CD4-positive, alpha-beta memory T cell (primary cell): ENCODE measurements at regions not wholly inside any gene's neighbourhood (a gene's known extent, or its start where the extent isn't known, plus 50 kb on each side); places are given as distances from the start of the nearest gene placed in this dataset.

ENCODE experiments used
- CTCF ChIA-PET: fragments of 350-600 bp; sonication (Branson Sonifier 250); formaldehyde crosslinking; loops from one replicate; lab custom pipeline; 2021; ENCODE audit warnings: inconsistent platforms; ENCODE audit not compliant: partially characterized antibody; lab: Charles Lee
- POLR2A ChIA-PET: fragments of 350-600 bp; sonication (Branson Sonifier 250); formaldehyde crosslinking; loops from one replicate; lab custom pipeline; 2021; ENCODE audit not compliant: partially characterized antibody; lab: Charles Lee
- DNase-seq, 5 donors: peaks; one replicate each; pipeline versions ENCODE4 v3.0.0 to v3.0.0-alpha.2; 2020 to 2022; ENCODE audit warnings: mixed read lengths in 1 of 5
- H3K27ac ChIP-seq: one replicate; pipeline ENCODE4 v1.7.0; 2013; ENCODE audit warnings: low read depth, low read length
- H3K27me3 ChIP-seq: 2 replicates; pipeline ENCODE4 v1.7.0; 2013; ENCODE audit warnings: mild to moderate bottlenecking, low read length, moderate library complexity; ENCODE audit not compliant: insufficient read depth
- H3K36me3 ChIP-seq: 2 replicates; pipeline ENCODE4 v1.7.0; 2013; ENCODE audit warnings: mild to moderate bottlenecking, low read length, moderate library complexity; ENCODE audit not compliant: insufficient read depth
- H3K4me1 ChIP-seq: 2 replicates; pipeline ENCODE4 v1.7.0; 2013; ENCODE audit warnings: mild to moderate bottlenecking, low read length, moderate library complexity; ENCODE audit not compliant: insufficient read depth
- H3K4me3 ChIP-seq, 2 donors: one replicate each; pipeline ENCODE4 v1.7.0; 2013; ENCODE audit warnings: low read length in 2 of 2, mild to moderate bottlenecking in 1 of 2
- H3K9me3 ChIP-seq, 2 donors: one replicate each; pipeline ENCODE4 v1.7.0; 2013; ENCODE audit warnings: low read length in 2 of 2, control low read depth in 1 of 2; ENCODE audit not compliant: control insufficient read depth in 1 of 2
- H3K27ac Mint-ChIP-seq, 7 donors: one replicate each; pipeline ENCODE4 v1.8.0; 2020 to 2021; ENCODE audit warnings: mixed read lengths in 7 of 7, mild to moderate bottlenecking in 6 of 7, inconsistent platforms in 3 of 7, moderate library complexity in 3 of 7
- H3K27me3 Mint-ChIP-seq, 2 donors: one replicate each; pipeline ENCODE4 v1.8.0; 2020 to 2021; ENCODE audit warnings: mixed read lengths in 2 of 2
- H3K36me3 Mint-ChIP-seq, 2 donors: one replicate each; pipeline ENCODE4 v1.8.0; 2020 to 2021; ENCODE audit warnings: mixed read lengths in 2 of 2, inconsistent platforms in 1 of 2, mild to moderate bottlenecking in 1 of 2
- H3K4me1 Mint-ChIP-seq, 4 donors: one replicate each; pipeline ENCODE4 v1.8.0; 2020 to 2021; ENCODE audit warnings: mixed read lengths in 4 of 4, mild to moderate bottlenecking in 1 of 4
- H3K4me3 Mint-ChIP-seq, 8 donors: one replicate each; pipeline ENCODE4 v1.8.0; 2020 to 2021; ENCODE audit warnings: mixed read lengths in 8 of 8, mild to moderate bottlenecking in 7 of 8, moderate library complexity in 6 of 8, inconsistent platforms in 3 of 8
- H3K9me3 Mint-ChIP-seq, 8 donors: one replicate each; pipeline ENCODE4 v1.8.0; 2020 to 2021; ENCODE audit warnings: mixed read lengths in 8 of 8, mild to moderate bottlenecking in 5 of 8, inconsistent platforms in 3 of 8, moderate library complexity in 1 of 8
- intact Hi-C: fragments of 100-400 bp; cut with micrococcal nuclease; formaldehyde crosslinking; loops from one replicate; pipeline ENCODE4 v1.15.1; 2023

- Mint-ChIP-seq H3K4me1 (no peaks in the 10 kb centered on the region), H3K27ac (no peak overlapping the region), H3K9me3 (no peaks in the 10 kb centered on the region), H3K4me3 (no peak overlapping the region), H3K36me3 (no peaks in the 10 kb centered on the region), H3K27me3 (no peaks in the 10 kb centered on the region)
- H3K27me3 ChIP-seq, result no peaks in the 10 kb centered on the region
- intact Hi-C loops, result no loop called here
- no peak overlapping the region for H3K4me3 ChIP-seq
- H3K36me3 ChIP-seq, result no peaks in the 10 kb centered on the region
- H3K27ac ChIP-seq, result no peak overlapping the region
- no peaks in the 10 kb centered on the region for H3K4me1 ChIP-seq
- no peak for DNase-seq
- ChIA-PET CTCF (no interaction called here), POLR2A (no interaction called here)
- H3K9me3 ChIP-seq, result no peaks in the 10 kb centered on the region
Observed at GRCh38 chr6:119658917-119659316, 309.4 kb upstream of the MAN1A1 start.

GRCh38 chr6:119655124-119655523 is 305.6 kb upstream of the MAN1A1 start:
- Mint-ChIP-seq H3K4me3 (no peak overlapping the region), H3K4me1 (no peaks in the 10 kb centered on the region), H3K27ac (no peak overlapping the region), H3K9me3 (peaks cover 0 to 3% (median 0%) of the 10 kb centered on the region in 8 donors), H3K36me3 (no peaks in the 10 kb centered on the region), H3K27me3 (no peaks in the 10 kb centered on the region)
- H3K36me3 ChIP-seq, result no peaks in the 10 kb centered on the region
- H3K9me3 ChIP-seq, result no peaks in the 10 kb centered on the region
- no peaks in the 10 kb centered on the region for H3K4me1 ChIP-seq
- CTCF ChIA-PET, result no interaction called here
- H3K27me3 ChIP-seq, result no peaks in the 10 kb centered on the region
- POLR2A ChIA-PET, result no interaction called here
- intact Hi-C loops, result no loop called here
- no peak for DNase-seq
- no peak overlapping the region for H3K4me3 ChIP-seq
- H3K27ac ChIP-seq, result no peak overlapping the region

- no peak for DNase-seq
- Mint-ChIP-seq H3K27ac (no peak overlapping the region), H3K4me3 (no peak overlapping the region), H3K36me3 (no peaks in the 10 kb centered on the region), H3K27me3 (no peaks in the 10 kb centered on the region), H3K9me3 (peaks cover 0 to 3% (median 0%) of the 10 kb centered on the region in 8 donors), H3K4me1 (no peaks in the 10 kb centered on the region)
- Histone ChIP-seq H3K4me1 (no peaks in the 10 kb centered on the region), H3K4me3 (no peak overlapping the region), H3K36me3 (no peaks in the 10 kb centered on the region), H3K27me3 (no peaks in the 10 kb centered on the region), H3K9me3 (no peaks in the 10 kb centered on the region), H3K27ac (no peak overlapping the region)
- ChIA-PET POLR2A (no interaction called here), CTCF (no interaction called here)
- intact Hi-C loops, result no loop called here
Observed at GRCh38 chr6:119653329-119653728, 303.8 kb upstream of the MAN1A1 start.

GRCh38 chr6:119649531-119649930 is 300.0 kb upstream of the MAN1A1 start:
- H3K36me3 Mint-ChIP-seq, result no peaks in the 10 kb centered on the region

GRCh38 chr6:119647309-119647708 is 297.7 kb upstream of the MAN1A1 start:
- H3K27me3 ChIP-seq, result no peaks in the 10 kb centered on the region
- H3K4me3 ChIP-seq, result no peak overlapping the region
- Mint-ChIP-seq H3K27ac (no peak overlapping the region), H3K36me3 (no peaks in the 10 kb centered on the region), H3K4me3 (no peak overlapping the region), H3K4me1 (no peaks in the 10 kb centered on the region), H3K9me3 (no peaks in the 10 kb centered on the region), H3K27me3 (no peaks in the 10 kb centered on the region)
- no peaks in the 10 kb centered on the region for H3K4me1 ChIP-seq
- CTCF ChIA-PET, result no interaction called here
- POLR2A ChIA-PET, result no interaction called here
- intact Hi-C loops, result no loop called here
- H3K27ac ChIP-seq, result no peak overlapping the region
- H3K9me3 ChIP-seq, result no peaks in the 10 kb centered on the region
- DNase-seq, result no peak
- H3K36me3 ChIP-seq, result no peaks in the 10 kb centered on the region

More at GRCh38 chr6:119649531-119649930, 300.0 kb upstream of the MAN1A1 start:
- no peaks in the 10 kb centered on the region for H3K27me3 ChIP-seq
- Mint-ChIP-seq H3K27ac (no peak overlapping the region), H3K9me3 (peaks cover 0 to 3% (median 0%) of the 10 kb centered on the region in 8 donors), H3K4me3 (no peak overlapping the region), H3K27me3 (no peaks in the 10 kb centered on the region), H3K4me1 (no peaks in the 10 kb centered on the region)
- H3K9me3 ChIP-seq, result no peaks in the 10 kb centered on the region
- intact Hi-C loops, result no loop called here
- no peak overlapping the region for H3K4me3 ChIP-seq
- CTCF ChIA-PET, result no interaction called here
- H3K36me3 ChIP-seq, result no peaks in the 10 kb centered on the region
- DNase-seq, result no peak
- H3K27ac ChIP-seq, result no peak overlapping the region
- no peaks in the 10 kb centered on the region for H3K4me1 ChIP-seq
- POLR2A ChIA-PET, result no interaction called here

- Mint-ChIP-seq H3K4me3 (no peak overlapping the region), H3K4me1 (no peaks in the 10 kb centered on the region), H3K27me3 (no peaks in the 10 kb centered on the region), H3K36me3 (no peaks in the 10 kb centered on the region), H3K27ac (no peak overlapping the region), H3K9me3 (peaks cover 0 to 2% (median 0%) of the 10 kb centered on the region in 8 donors)
- ChIA-PET CTCF (no interaction called here), POLR2A (no interaction called here)
- intact Hi-C loops, result no loop called here
- DNase-seq, result no peak
- Histone ChIP-seq H3K9me3 (no peaks in the 10 kb centered on the region), H3K27ac (no peak overlapping the region), H3K4me3 (no peak overlapping the region), H3K4me1 (no peaks in the 10 kb centered on the region), H3K36me3 (no peaks in the 10 kb centered on the region), H3K27me3 (no peaks in the 10 kb centered on the region)
Observed at GRCh38 chr6:119643876-119644275, 294.3 kb upstream of the MAN1A1 start.

- intact Hi-C loops, result no loop called here
- Mint-ChIP-seq H3K27ac (no peak overlapping the region), H3K9me3 (peaks cover 0 to 3% (median 0%) of the 10 kb centered on the region in 8 donors), H3K36me3 (no peaks in the 10 kb centered on the region), H3K4me3 (no peak overlapping the region), H3K27me3 (peaks cover 0 to 2% of the 10 kb centered on the region in 2 donors), H3K4me1 (no peaks in the 10 kb centered on the region)
- Histone ChIP-seq H3K9me3 (no peaks in the 10 kb centered on the region), H3K27me3 (no peaks in the 10 kb centered on the region), H3K27ac (no peak overlapping the region), H3K4me1 (no peaks in the 10 kb centered on the region), H3K4me3 (no peak overlapping the region), H3K36me3 (no peaks in the 10 kb centered on the region)
- DNase-seq, result no peak
- ChIA-PET CTCF (no interaction called here), POLR2A (no interaction called here)
Observed at GRCh38 chr6:119637768-119638167, 288.2 kb upstream of the MAN1A1 start.

GRCh38 chr6:119636060-119636459 is 286.5 kb upstream of the MAN1A1 start:
- intact Hi-C loops, result no loop called here
- H3K27me3 ChIP-seq, result no peaks in the 10 kb centered on the region
- H3K4me3 Mint-ChIP-seq, result no peak overlapping the region
- H3K9me3 Mint-ChIP-seq, result peaks cover 0 to 5% (median under 1%) of the 10 kb centered on the region in 8 donors
- H3K4me1 Mint-ChIP-seq, result no peaks in the 10 kb centered on the region
- no peak overlapping the region for H3K27ac Mint-ChIP-seq
- CTCF ChIA-PET, result no interaction called here
- DNase-seq, result no peak
- H3K36me3 Mint-ChIP-seq, result no peaks in the 10 kb centered on the region
- no peak overlapping the region for H3K27ac ChIP-seq
- peaks cover 1 to 2% of the 10 kb centered on the region in 2 donors for H3K27me3 Mint-ChIP-seq
- no peaks in the 10 kb centered on the region for H3K36me3 ChIP-seq
- H3K9me3 ChIP-seq, result no peaks in the 10 kb centered on the region
- POLR2A ChIA-PET, result no interaction called here
- H3K4me1 ChIP-seq, result no peaks in the 10 kb centered on the region
- no peak overlapping the region for H3K4me3 ChIP-seq
